K562 (cell line): ENCODE measurements at regions not wholly inside any gene's neighbourhood (a gene's known extent, or its start where the extent isn't known, plus 50 kb on each side); places are given as distances from the start of the nearest gene placed in this dataset.

Source experiments
- FOSL1 ChIP-seq: fragments of 200-800 bp; sonication (Bioruptor generic); conservative IDR thresholded peaks from 2 replicates; pipeline ENCODE4 v1.6.1; 2016; ENCODE audit warnings: missing genetic modification characterization, missing compliant biosample characterization
- ZKSCAN1 ChIP-seq: fragments of 150-350 bp; IDR thresholded peaks from 2 replicates; pipeline ENCODE4 v1.6.1; 2016; ENCODE audit warnings: low read depth, low read length
- TF ChIP-seq, protein P1 (sequence below), 3 experiments: fragments of 200-800 bp in 1 of 3; sonication (Bioruptor generic) in 1 of 3; sonication (generic) in 1 of 3; formaldehyde crosslinking in 1 of 3; IDR thresholded peaks; 2 replicates each; pipeline versions ENCODE4 v1.6.1 to v1.8.0; 2016 to 2022; ENCODE audit warnings: mild to moderate bottlenecking in 2 of 3, missing compliant biosample characterization in 2 of 3, missing genetic modification characterization in 2 of 3, missing genetic modification reagents in 1 of 3

GRCh38 chr12:23350808-23351207 lies 598.7 kb downstream of the SOX5 start:
- TF ChIP-seq ZKSCAN1 (no peak), FOSL1 (tag) (no peak)
- TF ChIP-seq, protein P1, sequence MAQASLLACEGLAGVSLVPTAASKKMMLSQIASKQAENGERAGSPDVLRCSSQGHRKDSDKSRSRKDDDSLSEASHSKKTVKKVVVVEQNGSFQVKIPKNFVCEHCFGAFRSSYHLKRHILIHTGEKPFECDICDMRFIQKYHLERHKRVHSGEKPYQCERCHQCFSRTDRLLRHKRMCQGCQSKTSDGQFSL (CRISPR knock-in tag; IDR thresholded peaks at IDR 0.05) = no peak
- TF ChIP-seq, protein P1 (tag; IDR thresholded peaks at IDR 0.05) = no peak
